ENCODE measurements at regions not wholly inside any gene's neighbourhood (a gene's known extent, or its start where the extent isn't known, plus 50 kb on each side); places are given as distances from the start of the nearest gene placed in this dataset.

DNA sequence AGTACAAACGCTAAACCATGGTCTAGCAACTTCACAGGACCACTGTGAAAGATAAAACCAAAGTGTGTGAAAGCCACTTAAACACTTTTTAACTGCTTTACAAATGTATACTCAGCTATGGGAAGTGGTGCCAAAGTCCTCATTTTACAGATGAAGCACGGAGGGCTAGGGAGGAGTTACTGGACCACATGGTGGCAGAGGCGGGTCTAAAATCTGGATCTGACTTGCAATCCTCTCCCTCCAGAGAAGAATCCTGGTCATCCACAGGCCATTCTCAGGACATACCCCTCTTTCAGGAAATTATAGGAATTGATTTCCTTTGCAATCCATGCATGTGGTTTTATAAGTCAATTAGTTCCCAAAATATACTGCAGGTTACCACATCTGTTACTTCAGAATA lies 84.6 kb upstream of the GYPC start:
- H3K4me3 ChIP-seq, result no peak overlapping the region
- H3K36me3 ChIP-seq, result no peaks in the 10 kb centered on the region
- H3K27me3 ChIP-seq, result no peaks in the 10 kb centered on the region
- no peak for DNase-seq
- no peaks in the 10 kb centered on the region for H3K4me1 ChIP-seq
- H3K27ac ChIP-seq, result no peak overlapping the region
- TF ChIP-seq, protein P1, sequence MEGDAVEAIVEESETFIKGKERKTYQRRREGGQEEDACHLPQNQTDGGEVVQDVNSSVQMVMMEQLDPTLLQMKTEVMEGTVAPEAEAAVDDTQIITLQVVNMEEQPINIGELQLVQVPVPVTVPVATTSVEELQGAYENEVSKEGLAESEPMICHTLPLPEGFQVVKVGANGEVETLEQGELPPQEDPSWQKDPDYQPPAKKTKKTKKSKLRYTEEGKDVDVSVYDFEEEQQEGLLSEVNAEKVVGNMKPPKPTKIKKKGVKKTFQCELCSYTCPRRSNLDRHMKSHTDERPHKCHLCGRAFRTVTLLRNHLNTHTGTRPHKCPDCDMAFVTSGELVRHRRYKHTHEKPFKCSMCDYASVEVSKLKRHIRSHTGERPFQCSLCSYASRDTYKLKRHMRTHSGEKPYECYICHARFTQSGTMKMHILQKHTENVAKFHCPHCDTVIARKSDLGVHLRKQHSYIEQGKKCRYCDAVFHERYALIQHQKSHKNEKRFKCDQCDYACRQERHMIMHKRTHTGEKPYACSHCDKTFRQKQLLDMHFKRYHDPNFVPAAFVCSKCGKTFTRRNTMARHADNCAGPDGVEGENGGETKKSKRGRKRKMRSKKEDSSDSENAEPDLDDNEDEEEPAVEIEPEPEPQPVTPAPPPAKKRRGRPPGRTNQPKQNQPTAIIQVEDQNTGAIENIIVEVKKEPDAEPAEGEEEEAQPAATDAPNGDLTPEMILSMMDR (IDR thresholded peaks at IDR 0.05), result no peak
- no peak for TF ChIP-seq POLR2A (IDR thresholded peaks at IDR 0.05)
- no peaks in the 10 kb centered on the region for H3K9me3 ChIP-seq

DNA sequence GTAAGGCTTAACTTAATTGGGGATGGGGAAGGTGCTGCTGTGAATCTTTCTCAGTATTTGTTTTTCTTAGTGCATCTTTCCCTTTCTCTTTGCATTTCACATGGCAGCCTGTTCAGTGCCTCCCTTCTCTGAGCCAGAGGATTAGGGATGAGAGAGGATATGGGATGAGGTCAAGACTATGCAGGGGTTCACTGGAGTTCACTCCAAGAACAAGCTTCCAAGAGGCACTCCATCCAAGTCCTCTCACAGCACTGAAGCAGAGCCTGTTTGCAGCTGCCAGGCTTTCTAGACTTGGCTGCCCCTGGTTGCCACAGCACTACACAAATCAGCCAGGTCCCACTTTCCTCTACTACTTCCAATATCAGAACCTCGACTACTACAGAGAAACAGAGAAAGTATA lies 80.3 kb upstream of the GYPC start:
- Histone ChIP-seq H3K9me3 (no peaks in the 10 kb centered on the region), H3K36me3 (no peaks in the 10 kb centered on the region), H3K4me3 (no peak overlapping the region), H3K27me3 (no peaks in the 10 kb centered on the region), H3K27ac (no peak overlapping the region), H3K4me1 (no peaks in the 10 kb centered on the region)
- DNase-seq, result no peak
- TF ChIP-seq, protein P1 (IDR thresholded peaks at IDR 0.05), result no peak
- no peak for TF ChIP-seq POLR2A (IDR thresholded peaks at IDR 0.05)

DNA sequence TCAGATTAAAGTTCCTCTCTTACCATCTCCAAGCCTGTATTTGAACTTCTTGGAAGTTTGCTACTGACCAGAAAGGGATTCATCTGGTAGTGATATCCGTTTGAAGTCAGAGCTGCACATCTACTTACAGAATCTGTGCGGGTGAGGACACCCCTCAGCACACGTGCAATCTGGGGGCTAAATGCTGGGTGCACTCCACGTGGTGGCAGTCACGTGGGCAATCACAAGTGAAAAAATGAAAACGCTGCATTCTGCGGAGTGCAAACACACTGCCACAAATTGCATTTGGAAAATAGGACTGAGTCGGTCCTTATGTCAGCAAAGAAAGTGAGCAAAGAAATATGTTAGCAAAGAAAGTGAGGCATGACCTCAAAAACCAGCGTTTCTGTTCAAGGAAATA lies 76.1 kb upstream of the GYPC start:
- no peak for TF ChIP-seq POLR2A (IDR thresholded peaks at IDR 0.05)
- TF ChIP-seq, protein P1 (IDR thresholded peaks at IDR 0.05), result no peak
- H3K4me3 ChIP-seq, result no peak overlapping the region
- H3K9me3 ChIP-seq, result no peaks in the 10 kb centered on the region
- H3K27me3 ChIP-seq, result no peaks in the 10 kb centered on the region
- H3K4me1 ChIP-seq, result no peaks in the 10 kb centered on the region
- DNase-seq, result no peak
- no peaks in the 10 kb centered on the region for H3K36me3 ChIP-seq
- no peak overlapping the region for H3K27ac ChIP-seq

DNA sequence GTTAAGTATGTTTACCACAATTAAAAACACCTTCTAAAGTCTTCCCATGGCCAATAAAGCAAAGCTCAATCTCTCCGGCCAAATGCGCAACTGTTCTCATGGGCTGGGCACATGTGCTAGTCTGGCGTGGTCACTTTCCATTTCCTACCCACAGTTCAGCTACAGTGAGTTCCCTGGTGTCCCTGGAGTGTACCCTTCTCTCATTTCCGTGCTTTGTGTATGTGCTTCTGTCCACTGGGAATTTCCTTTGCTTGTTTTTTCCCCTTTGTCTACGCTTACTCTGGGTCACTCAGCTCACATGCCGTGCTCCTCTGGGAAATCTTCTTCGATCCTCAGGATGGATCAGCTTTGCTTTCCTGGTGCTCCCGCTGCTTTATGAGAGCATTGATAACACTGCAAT lies 69.6 kb upstream of the GYPC start:
- Histone ChIP-seq H3K27ac (no peak overlapping the region), H3K9me3 (no peaks in the 10 kb centered on the region), H3K4me3 (no peak overlapping the region), H3K4me1 (no peaks in the 10 kb centered on the region), H3K27me3 (no peaks in the 10 kb centered on the region), H3K36me3 (no peaks in the 10 kb centered on the region)
- no peak for TF ChIP-seq POLR2A (IDR thresholded peaks at IDR 0.05)
- TF ChIP-seq, protein P1 (IDR thresholded peaks at IDR 0.05), result no peak
- no peak for DNase-seq

DNA sequence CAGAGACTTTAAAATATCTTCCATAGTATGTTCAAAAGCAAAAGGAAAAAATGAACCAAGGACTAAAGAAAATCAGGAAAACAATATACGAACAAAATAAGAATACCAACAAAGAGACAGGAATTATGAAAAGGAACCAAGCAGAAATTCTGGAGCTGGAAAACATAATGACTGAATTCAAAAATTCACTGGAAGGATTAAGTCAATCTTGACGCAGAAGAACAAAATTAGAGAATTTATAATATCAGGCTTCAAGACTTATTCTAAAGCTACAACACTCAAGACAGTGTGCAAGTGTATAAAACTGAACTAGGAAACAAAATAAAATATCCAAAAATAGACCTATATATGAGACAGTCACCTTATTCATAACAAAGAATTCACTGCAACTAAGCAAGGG lies 56.9 kb upstream of the GYPC start:
- Histone ChIP-seq H3K36me3 (no peaks in the 10 kb centered on the region), H3K27me3 (no peaks in the 10 kb centered on the region), H3K4me3 (no peak overlapping the region), H3K4me1 (no peaks in the 10 kb centered on the region), H3K27ac (no peak overlapping the region), H3K9me3 (no peaks in the 10 kb centered on the region)
- no peak for DNase-seq
- TF ChIP-seq POLR2A (IDR thresholded peaks at IDR 0.05), result no peak
- TF ChIP-seq, protein P1 (IDR thresholded peaks at IDR 0.05), result no peak

DNA sequence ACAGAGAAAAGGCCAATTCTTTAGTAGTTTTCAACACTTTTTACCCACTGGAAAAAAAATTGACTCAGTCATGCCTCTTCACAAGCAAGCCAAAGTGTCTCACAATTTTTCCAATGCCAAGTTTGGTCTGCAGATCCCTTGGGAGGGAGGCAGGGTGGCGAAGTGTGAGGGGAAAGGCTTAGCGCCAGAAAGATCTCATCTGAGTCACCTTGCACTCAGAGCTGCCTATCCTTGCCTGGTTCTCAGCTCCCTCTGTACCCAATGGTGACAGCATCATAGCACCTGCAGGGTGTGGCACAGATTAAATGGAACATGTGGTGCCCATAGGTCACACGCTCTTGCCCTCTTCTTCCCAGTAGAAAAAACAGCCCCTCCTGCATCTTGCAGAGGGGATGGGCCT lies 55.2 kb upstream of the GYPC start:
- Histone ChIP-seq H3K9me3 (no peaks in the 10 kb centered on the region), H3K27me3 (no peaks in the 10 kb centered on the region), H3K4me1 (no peaks in the 10 kb centered on the region), H3K27ac (no peak overlapping the region), H3K4me3 (no peak overlapping the region), H3K36me3 (no peaks in the 10 kb centered on the region)
- no peak for TF ChIP-seq POLR2A (IDR thresholded peaks at IDR 0.05)
- TF ChIP-seq, protein P1 (IDR thresholded peaks at IDR 0.05), result no peak
- no peak for DNase-seq
